ENCODE measurements at regions not wholly inside any gene's neighbourhood (a gene's known extent, or its start where the extent isn't known, plus 50 kb on each side); places are given as distances from the start of the nearest gene placed in this dataset.
"Not testable (repeated sequence)": the region's sequence is repeated elsewhere in the genome, so short reads cannot be mapped to it uniquely, and the experiment has no call there.

DNA sequence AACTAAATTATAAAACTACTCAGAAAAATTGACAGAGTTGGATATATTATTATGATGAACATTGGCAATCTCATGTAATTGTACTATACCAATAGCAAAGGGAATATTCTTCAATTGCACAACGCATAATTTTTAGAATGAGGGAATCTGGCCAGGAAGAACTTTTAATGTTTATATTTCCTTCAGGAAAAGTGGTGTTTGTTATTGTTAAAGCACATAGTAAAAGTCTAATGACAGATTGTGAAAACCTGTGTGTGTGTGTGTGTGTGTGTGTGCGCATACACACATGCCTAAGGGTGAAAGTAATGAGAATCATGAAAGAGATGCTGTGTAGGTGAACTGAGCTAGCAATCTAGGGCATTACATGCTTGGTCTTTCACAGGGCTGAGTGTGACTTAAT is 877.7 kb downstream of the SLC6A15 start:
- H3K4me3 ChIP-seq (ENCODE audit: low read depth, low read length), result no peak overlapping the region
- no peak for DNase-seq (ENCODE audit: low read depth)
- TF ChIP-seq, protein P1, sequence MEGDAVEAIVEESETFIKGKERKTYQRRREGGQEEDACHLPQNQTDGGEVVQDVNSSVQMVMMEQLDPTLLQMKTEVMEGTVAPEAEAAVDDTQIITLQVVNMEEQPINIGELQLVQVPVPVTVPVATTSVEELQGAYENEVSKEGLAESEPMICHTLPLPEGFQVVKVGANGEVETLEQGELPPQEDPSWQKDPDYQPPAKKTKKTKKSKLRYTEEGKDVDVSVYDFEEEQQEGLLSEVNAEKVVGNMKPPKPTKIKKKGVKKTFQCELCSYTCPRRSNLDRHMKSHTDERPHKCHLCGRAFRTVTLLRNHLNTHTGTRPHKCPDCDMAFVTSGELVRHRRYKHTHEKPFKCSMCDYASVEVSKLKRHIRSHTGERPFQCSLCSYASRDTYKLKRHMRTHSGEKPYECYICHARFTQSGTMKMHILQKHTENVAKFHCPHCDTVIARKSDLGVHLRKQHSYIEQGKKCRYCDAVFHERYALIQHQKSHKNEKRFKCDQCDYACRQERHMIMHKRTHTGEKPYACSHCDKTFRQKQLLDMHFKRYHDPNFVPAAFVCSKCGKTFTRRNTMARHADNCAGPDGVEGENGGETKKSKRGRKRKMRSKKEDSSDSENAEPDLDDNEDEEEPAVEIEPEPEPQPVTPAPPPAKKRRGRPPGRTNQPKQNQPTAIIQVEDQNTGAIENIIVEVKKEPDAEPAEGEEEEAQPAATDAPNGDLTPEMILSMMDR (IDR thresholded peaks at IDR 0.05; ENCODE audit: low read depth, low read length, missing control alignments), result no peak

DNA sequence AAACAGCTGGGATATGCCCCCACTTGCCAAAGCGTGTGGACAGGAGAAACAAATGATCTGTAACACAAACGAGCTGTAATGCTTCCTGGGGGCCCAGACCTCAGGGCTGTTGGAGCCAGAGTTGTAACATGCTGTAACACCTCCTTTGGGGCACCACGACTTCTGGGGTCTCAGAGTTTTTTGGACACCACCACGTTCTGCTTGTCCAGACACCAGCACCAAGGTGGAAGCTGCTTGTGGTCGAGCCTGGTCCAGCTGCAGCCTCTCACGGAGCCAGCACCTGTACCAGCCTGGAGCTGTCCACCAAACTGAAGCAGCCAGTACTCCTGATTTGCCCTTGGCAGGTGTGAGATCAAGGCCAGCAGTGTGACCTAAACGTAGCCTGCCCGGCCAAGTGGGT is 879.4 kb downstream of the SLC6A15 start:
- no peak for DNase-seq (ENCODE audit: low read depth)

DNA sequence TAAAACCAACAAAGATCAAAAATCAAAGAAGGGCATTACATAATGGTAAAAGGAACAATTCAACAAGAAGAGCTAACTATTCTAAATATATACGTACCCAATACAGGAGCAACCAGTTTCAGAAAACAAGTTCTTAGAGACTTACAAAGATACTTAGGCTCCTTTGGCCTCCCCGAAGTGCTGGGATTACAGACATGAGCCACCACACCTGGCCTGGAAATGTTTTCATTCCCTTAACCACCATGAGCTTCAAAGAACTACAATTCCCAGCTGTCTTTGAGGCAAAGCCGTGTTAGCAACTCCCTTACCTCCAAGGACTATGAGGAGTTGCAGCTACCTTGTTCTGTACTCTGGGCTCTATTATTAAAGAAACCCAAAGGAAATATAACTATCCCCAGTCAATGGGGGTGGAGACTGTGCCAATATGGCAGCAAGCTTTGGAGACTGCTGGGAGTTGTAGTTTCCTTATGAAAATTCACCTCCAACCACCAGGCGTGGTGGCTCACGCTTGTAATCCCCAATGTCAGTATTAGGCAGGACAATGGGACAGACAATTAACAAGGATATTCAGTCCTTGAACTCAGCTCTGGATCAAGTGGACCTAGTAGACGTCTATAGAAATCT is 893.9 kb downstream of the SLC6A15 start:
- not testable (repeated sequence) for DNase-seq (ENCODE audit: low read depth)

More for the DNA sequence above, 879.4 kb downstream of the SLC6A15 start:
- TF ChIP-seq, protein P1 (IDR thresholded peaks at IDR 0.05; ENCODE audit: low read depth, low read length, missing control alignments), result no peak
- no peak overlapping the region for H3K4me3 ChIP-seq (ENCODE audit: low read depth, low read length)

DNA sequence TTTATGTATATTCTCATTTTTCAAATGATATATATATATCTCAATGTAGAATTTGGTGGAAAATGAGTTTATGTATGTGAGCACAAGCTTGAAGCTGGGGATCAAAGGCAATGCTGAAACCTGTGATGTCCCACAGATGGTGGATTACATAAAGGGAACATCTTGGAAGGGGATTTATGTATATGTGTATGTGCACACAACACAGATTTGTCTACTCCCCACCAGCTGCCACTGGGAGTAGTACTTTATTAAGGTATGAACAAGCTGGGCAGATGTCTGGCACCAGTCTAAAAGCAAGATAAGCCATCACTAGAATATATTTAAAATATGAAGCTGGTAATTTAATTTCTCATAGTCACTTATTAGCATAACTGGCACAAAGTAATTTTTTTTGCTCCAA is 895.6 kb downstream of the SLC6A15 start:
- H3K4me3 ChIP-seq (ENCODE audit: low read depth, low read length), result no peak overlapping the region
- no peak for DNase-seq (ENCODE audit: low read depth)
- TF ChIP-seq, protein P1 (IDR thresholded peaks at IDR 0.05; ENCODE audit: low read depth, low read length, missing control alignments), result no peak

More for the DNA sequence above, 893.9 kb downstream of the SLC6A15 start:
- H3K4me3 ChIP-seq (ENCODE audit: low read depth, low read length), result not testable (repeated sequence)

DNA sequence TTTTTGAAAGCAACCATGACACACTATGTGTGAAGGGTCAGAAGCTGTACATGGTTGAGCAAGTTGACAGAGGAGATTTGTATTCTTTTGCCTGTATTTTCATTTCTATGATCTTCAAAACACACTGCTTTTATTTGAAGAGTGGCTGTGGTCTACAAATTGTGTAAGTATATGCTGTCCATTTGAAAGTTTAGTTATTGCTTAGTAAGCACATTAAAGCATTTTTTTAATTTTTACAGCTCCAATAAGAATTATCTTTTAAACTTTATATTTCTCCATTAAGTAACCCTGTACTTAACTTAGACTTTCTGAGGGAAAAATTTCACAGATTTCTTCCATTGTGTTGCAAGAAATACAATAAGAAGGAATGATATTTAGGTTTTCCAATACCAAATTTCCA is 915.2 kb downstream of the SLC6A15 start:
- TF ChIP-seq, protein P1 (IDR thresholded peaks at IDR 0.05; ENCODE audit: low read depth, low read length, missing control alignments), result no peak
- no peak for DNase-seq (ENCODE audit: low read depth)
- H3K4me3 ChIP-seq (ENCODE audit: low read depth, low read length), result no peak overlapping the region

DNA sequence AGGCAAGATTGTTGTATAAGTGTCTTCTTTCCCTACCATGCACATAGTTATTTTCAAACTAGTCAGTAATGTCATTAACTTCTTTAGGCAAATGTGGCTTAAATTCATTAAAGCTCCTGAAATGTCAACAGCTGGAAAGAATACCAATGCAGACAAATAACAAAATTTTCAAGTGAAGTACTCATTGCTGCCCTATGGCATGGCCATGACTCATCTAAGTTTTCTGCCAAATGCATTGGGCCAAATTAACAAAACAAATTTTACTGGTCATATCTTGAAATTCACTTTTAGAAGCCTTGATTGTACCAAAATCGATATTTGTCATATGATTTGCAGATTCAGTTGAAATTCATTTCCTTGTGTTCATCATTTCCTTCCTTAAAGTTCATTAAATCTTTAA is 915.9 kb downstream of the SLC6A15 start:
- no peak overlapping the region for H3K4me3 ChIP-seq (ENCODE audit: low read depth, low read length)
- TF ChIP-seq, protein P1 (IDR thresholded peaks at IDR 0.05; ENCODE audit: low read depth, low read length, missing control alignments), result no peak
- no peak for DNase-seq (ENCODE audit: low read depth)

DNA sequence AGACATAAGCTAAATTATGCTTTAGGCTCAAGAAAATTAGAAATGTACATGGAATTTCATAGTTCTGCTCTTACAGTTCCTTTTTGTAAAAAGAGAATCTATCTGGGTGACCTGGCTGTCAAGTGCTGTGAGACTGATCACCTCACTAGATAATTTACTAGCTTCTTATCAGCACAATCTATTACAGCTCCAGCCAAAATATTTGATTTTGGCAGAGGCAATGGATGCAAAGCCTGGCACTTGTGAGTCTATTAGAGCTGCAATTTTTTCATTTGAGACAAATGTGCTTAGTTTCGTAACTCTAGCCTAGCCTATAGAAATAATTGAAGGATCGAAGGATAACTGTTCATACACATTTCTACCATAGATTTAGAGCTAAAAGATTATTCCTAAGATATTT is 927.5 kb downstream of the SLC6A15 start:
- no peak for DNase-seq (ENCODE audit: low read depth)
- no peak overlapping the region for H3K4me3 ChIP-seq (ENCODE audit: low read depth, low read length)
- TF ChIP-seq, protein P1 (IDR thresholded peaks at IDR 0.05; ENCODE audit: low read depth, low read length, missing control alignments), result no peak
